Raji (cell line): ENCODE measurements at regions not wholly inside any gene's neighbourhood (a gene's known extent, or its start where the extent isn't known, plus 50 kb on each side); places are given as distances from the start of the nearest gene placed in this dataset.

Experiments
- POLR2A ChIP-seq: IDR thresholded peaks from 2 replicates; pipeline ENCODE4 v1.6.1; 2011; ENCODE audit warnings: low read depth, low read length, control low read depth; ENCODE audit not compliant: insufficient read depth

- TF ChIP-seq POLR2A, result no peak
Observed at GRCh38 chr5:122697191-122697590, 77.7 kb upstream of the SNX2 start.

GRCh38 chr5:122699201-122699600 lies 75.7 kb upstream of the SNX2 start:
- no peak for TF ChIP-seq POLR2A

GRCh38 chr5:122701640-122702523 lies 73.0 kb upstream of the SNX2 start:
- peak; percentile 64 for TF ChIP-seq POLR2A

GRCh38 chr5:122702524-122702875 lies 72.4 kb upstream of the SNX2 start:
- TF ChIP-seq POLR2A, result peak; percentile 44; the same call in 1 of the 2 replicates

GRCh38 chr5:122703203-122703602 lies 71.7 kb upstream of the SNX2 start:
- no peak for TF ChIP-seq POLR2A

GRCh38 chr5:122704247-122705036 lies 70.4 kb upstream of the SNX2 start:
- no peak for TF ChIP-seq POLR2A

- TF ChIP-seq POLR2A, result no peak
Observed at GRCh38 chr5:122705851-122706250, 69.0 kb upstream of the SNX2 start.

- TF ChIP-seq POLR2A, result no peak
Observed at GRCh38 chr5:122707796-122708195, 67.1 kb upstream of the SNX2 start.

- TF ChIP-seq POLR2A, result no peak
Observed at GRCh38 chr5:122713041-122713440, 61.8 kb upstream of the SNX2 start.

- TF ChIP-seq POLR2A, result no peak
Observed at GRCh38 chr5:122715095-122715494, 59.8 kb upstream of the SNX2 start.

- TF ChIP-seq POLR2A, result no peak
Observed at GRCh38 chr5:122718611-122719010, 56.3 kb upstream of the SNX2 start.

- TF ChIP-seq POLR2A, result no peak
Observed at GRCh38 chr5:122719991-122720746, 54.7 kb upstream of the SNX2 start.

- TF ChIP-seq POLR2A, result no peak
Observed at GRCh38 chr5:122721127-122721526, 53.8 kb upstream of the SNX2 start.

GRCh38 chr5:122722341-122722740 lies 52.5 kb upstream of the SNX2 start:
- no peak for TF ChIP-seq POLR2A

GRCh38 chr5:122723606-122724352 lies 51.1 kb upstream of the SNX2 start:
- no peak for TF ChIP-seq POLR2A
